ENCODE measurements at regions not wholly inside any gene's neighbourhood (a gene's known extent, or its start where the extent isn't known, plus 50 kb on each side); places are given as distances from the start of the nearest gene placed in this dataset.

- ATAC-seq (ENCODE audit: low FRiP score in 2 of 2) (no peak), DNase-seq (no peak)
Observed at GRCh38 chr5:82808960-82809359, 268.2 kb downstream of the TMEM167A start.

GRCh38 chr5:82807021-82807420, 270.2 kb downstream of the TMEM167A start:
- no peak overlapping the region for H3K4me3 ChIP-seq
- no peaks in the 10 kb centered on the region for H3K27me3 ChIP-seq
- DNase-seq (no peak), ATAC-seq (ENCODE audit: low FRiP score in 2 of 2) (no peak)
- no peaks in the 10 kb centered on the region for H3K4me1 ChIP-seq
- TF ChIP-seq POLR2AphosphoS5 (IDR thresholded peaks at IDR 0.05) (no peak), CTCF (IDR thresholded peaks at IDR 0.05) (no peak), POLR2A (IDR thresholded peaks at IDR 0.05) (no peak), EP300 (IDR thresholded peaks at IDR 0.05) (no peak)
- no peaks in the 10 kb centered on the region for H3K9me3 ChIP-seq
- 78 to 83% methylated on average over 2 of the region's 2 CpGs for WGBS, 2 donors
- H3K36me3 ChIP-seq: no peaks in the 10 kb centered on the region
- H3K27ac ChIP-seq: no peak overlapping the region

More at GRCh38 chr5:82808960-82809359, 268.2 kb downstream of the TMEM167A start:
- H3K4me3 ChIP-seq: no peak overlapping the region
- no peaks in the 10 kb centered on the region for H3K36me3 ChIP-seq
- WGBS, 2 donors: 35 to 42% methylated on average over 3 of the region's 3 CpGs
- no peaks in the 10 kb centered on the region for H3K4me1 ChIP-seq
- no peak overlapping the region for H3K27ac ChIP-seq
- no peaks in the 10 kb centered on the region for H3K9me3 ChIP-seq
- no peak for TF ChIP-seq POLR2AphosphoS5 (IDR thresholded peaks at IDR 0.05)
- no peak for TF ChIP-seq POLR2A (IDR thresholded peaks at IDR 0.05)
- no peak for TF ChIP-seq EP300 (IDR thresholded peaks at IDR 0.05)
- TF ChIP-seq CTCF (IDR thresholded peaks at IDR 0.05): no peak
- H3K27me3 ChIP-seq: no peaks in the 10 kb centered on the region

- H3K4me1 ChIP-seq: no peaks in the 10 kb centered on the region
- WGBS, 2 donors: 73 to 80% methylated on average over 5 of the region's 5 CpGs
- no peak overlapping the region for H3K4me3 ChIP-seq
- no peaks in the 10 kb centered on the region for H3K36me3 ChIP-seq
- H3K27ac ChIP-seq: no peak overlapping the region
- H3K27me3 ChIP-seq: no peaks in the 10 kb centered on the region
- ATAC-seq (ENCODE audit: low FRiP score in 2 of 2): no peak
- no peak for TF ChIP-seq POLR2A (IDR thresholded peaks at IDR 0.05)
- TF ChIP-seq POLR2AphosphoS5 (IDR thresholded peaks at IDR 0.05): no peak
- TF ChIP-seq CTCF (IDR thresholded peaks at IDR 0.05): no peak
- no peak for TF ChIP-seq EP300 (IDR thresholded peaks at IDR 0.05)
- H3K9me3 ChIP-seq: no peaks in the 10 kb centered on the region
- DNase-seq: no peak
Observed at GRCh38 chr5:82806513-82806912, 270.7 kb downstream of the TMEM167A start.

- H3K4me3 ChIP-seq: no peak overlapping the region
- H3K9me3 ChIP-seq: no peaks in the 10 kb centered on the region
- H3K27ac ChIP-seq: no peak overlapping the region
- H3K36me3 ChIP-seq: no peaks in the 10 kb centered on the region
- WGBS, 2 donors: 90 to 91% methylated on average over 3 of the region's 3 CpGs
- DNase-seq (no peak), ATAC-seq (ENCODE audit: low FRiP score in 2 of 2) (no peak)
- no peaks in the 10 kb centered on the region for H3K27me3 ChIP-seq
- H3K4me1 ChIP-seq: no peaks in the 10 kb centered on the region
- TF ChIP-seq POLR2AphosphoS5 (IDR thresholded peaks at IDR 0.05): no peak
- no peak for TF ChIP-seq POLR2A (IDR thresholded peaks at IDR 0.05)
- TF ChIP-seq CTCF (IDR thresholded peaks at IDR 0.05): no peak
- no peak for TF ChIP-seq EP300 (IDR thresholded peaks at IDR 0.05)
Observed at GRCh38 chr5:82804155-82804690, 273.0 kb downstream of the TMEM167A start.

GRCh38 chr5:82802954-82803353, 274.2 kb downstream of the TMEM167A start:
- Histone ChIP-seq H3K9me3 (no peaks in the 10 kb centered on the region), H3K4me3 (no peak overlapping the region), H3K27me3 (no peaks in the 10 kb centered on the region), H3K4me1 (no peaks in the 10 kb centered on the region), H3K27ac (no peak overlapping the region), H3K36me3 (no peaks in the 10 kb centered on the region)
- ATAC-seq (ENCODE audit: low FRiP score in 2 of 2): no peak
- no peak for TF ChIP-seq CTCF (IDR thresholded peaks at IDR 0.05)
- TF ChIP-seq POLR2AphosphoS5 (IDR thresholded peaks at IDR 0.05): no peak
- no peak for TF ChIP-seq POLR2A (IDR thresholded peaks at IDR 0.05)
- TF ChIP-seq EP300 (IDR thresholded peaks at IDR 0.05): no peak
- 70 to 71% methylated on average over 3 of the region's 3 CpGs for WGBS, 2 donors
- no peak for DNase-seq

Measured in upper lobe of left lung (tissue), 6 donors.